Stimulated activated CD4-positive, alpha-beta T cell treated with anti-CD3 and anti-CD28 coated beads, Interleukin-2, amount 100 ng/mL, for 4 hours (primary cell): ENCODE measurements at regions not wholly inside any gene's neighbourhood (a gene's known extent, or its start where the extent isn't known, plus 50 kb on each side); places are given as distances from the start of the nearest gene placed in this dataset.

ENCODE experiments used
- DNase-seq: peaks from one replicate; pipeline ENCODE4 v3.0.0-alpha.2; 2020; ENCODE audit warnings: low read depth

DNA sequence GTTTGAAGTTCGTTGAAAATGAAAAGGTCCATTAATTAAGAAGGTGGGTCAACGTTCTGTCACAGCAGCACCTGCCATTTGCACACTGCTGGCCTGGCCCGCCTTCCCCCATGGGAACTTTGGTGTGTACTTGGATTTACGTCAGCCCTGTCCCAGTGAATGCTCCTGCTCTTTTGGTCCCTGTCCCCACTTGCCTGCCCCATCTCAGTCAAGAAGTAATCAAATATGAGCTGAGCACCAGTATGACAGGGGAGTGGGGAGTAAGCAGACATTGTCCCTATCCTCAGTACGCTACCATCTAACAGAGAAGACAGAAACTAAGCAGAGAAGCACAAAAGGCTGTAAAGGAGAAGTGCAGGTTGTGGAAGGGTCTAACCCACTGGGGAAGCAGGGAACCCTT lies 65.1 kb downstream of the SLC4A3 start:
- no peak for DNase-seq

DNA sequence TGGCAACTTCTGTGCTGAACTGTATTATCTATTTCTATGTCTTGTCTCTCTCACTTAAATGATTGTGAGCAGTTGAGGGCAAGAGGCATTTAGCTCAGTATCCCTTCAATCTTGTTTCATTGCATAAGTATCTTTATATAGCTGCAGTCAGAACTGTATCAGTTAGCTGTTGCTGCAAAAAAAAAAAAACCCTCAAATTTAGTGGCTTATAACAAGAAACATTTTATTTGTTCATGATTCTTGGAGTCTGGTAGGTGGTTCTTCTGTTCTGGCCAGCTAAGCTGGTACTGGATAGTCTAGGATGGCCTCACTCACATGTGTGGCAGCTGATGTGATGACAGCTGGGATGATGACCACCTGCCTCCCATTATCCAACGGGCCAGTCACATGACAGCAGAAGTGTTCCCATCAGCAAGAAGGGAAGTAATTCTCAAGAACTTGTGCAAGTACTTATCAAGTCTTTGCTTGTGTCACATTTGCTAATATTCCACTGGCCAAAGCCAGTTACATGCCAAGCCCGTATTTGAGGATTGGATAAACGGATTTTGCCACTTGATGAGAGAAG lies 67.8 kb downstream of the SLC4A3 start:
- no peak for DNase-seq

GRCh38 chr2:219697811-219698747 lies 70.6 kb downstream of the SLC4A3 start:
- no peak for DNase-seq

- DNase-seq, result no peak
These were observed 71.5 kb downstream of the SLC4A3 start for GRCh38 chr2:219698748-219699439.

GRCh38 chr2:219699440-219699821 lies 72.0 kb downstream of the SLC4A3 start:
- DNase-seq, result no peak

- DNase-seq, result no peak
These were observed 74.6 kb downstream of the SLC4A3 start for GRCh38 chr2:219701847-219702634.

- no peak for DNase-seq
These were observed 75.5 kb downstream of the SLC4A3 start for GRCh38 chr2:219702796-219703545.

DNA sequence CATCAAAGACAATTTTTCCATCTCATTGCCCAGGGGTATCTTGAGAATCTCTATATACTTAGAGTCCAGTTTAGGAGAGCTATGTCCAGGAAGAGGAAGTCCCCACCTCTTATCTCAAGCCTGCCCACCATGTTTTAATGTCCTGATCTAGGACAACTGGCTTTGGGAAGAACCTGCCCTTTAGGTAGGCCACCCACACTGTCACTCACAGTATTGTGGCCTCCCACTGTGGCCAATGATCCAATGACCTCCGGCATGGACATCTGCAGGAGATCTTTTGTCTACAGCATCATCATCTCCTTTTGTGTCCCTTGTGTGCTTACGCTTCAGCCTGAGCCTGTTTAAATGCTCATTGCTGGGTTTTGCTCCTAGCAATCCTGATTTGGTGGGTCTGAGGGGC lies 77.4 kb downstream of the SLC4A3 start:
- no peak for DNase-seq

DNA sequence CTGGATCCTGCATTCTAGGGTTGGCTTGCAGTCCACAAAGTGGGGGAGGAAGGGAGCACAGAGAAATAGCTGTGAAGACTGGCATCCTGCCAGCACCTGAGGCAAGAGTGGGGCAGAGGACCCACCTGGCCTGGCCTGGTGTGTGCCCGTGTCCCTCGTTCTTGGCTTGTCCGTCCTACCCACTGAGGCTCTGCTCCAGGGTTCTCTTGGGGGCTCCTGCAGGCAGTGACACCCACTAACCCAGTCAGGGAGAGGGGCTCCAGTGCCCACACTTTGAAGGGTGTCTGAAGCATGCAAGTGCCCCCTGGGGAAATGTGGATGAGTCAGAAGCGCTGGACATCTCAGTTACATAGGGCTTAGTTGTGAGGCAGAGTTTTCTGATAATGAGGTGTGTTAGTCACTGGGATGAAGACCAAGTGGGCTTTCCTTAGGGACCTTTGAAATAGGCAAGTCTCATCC lies 79.4 kb downstream of the SLC4A3 start:
- no peak for DNase-seq

DNA sequence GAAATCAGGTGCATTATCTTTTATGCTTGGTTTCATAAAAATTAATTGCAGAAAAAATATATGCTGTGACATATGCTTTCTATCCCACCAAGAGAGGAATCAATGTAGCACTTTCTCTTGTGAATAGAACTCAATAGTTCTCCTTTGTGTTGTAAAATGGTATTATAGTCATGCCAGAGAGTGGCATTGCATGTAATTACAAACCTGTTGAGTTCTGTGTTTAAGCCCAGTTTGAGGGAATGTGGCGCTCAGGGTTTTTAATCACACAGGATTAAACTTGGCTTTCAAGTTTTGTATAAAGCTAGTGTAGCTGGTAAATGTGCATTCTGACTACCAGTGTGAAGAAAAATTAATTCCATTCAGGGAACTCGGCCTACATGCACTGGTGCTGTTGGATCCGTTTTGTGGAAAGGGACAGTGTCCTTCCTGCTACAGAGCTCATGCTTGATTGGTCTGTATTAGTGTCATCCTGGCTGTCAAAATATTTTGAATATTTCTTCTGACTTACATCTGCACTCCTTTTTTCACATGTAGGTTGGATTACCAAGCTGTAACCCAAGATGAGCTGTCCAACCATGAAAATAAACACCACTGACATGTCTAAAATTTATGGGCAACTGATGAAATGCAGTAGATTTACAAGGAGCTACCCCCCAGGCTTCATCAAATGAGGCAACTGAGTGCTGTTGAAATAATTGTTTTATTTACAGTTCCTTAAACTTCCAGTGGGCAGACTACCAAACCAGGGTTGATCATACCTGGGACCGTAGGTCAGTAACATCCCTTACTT lies 80.3 kb downstream of the SLC4A3 start:
- DNase-seq, result no peak

DNA sequence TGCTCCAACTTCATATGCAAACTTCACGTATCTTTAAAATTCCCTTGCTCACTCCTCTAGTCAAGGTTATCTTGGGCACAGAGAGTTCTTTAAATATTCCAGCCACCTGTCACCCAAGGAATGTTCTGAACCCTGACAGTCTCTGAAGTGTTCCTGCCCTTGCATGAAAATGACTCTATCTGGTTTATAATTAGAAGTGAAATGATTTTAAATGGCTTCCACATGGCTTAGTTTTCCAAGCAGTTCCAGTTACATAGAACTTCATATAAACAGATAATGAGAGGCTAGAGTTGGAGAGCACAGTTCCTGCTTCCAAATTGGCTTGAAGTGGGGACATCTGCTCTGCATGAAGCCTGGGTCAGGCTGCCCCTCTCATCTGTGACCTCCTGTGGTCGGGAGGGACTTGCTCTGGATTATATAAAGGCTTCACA lies 81.9 kb downstream of the SLC4A3 start:
- no peak for DNase-seq

- no peak for DNase-seq
These were observed 85.7 kb downstream of the SLC4A3 start for GRCh38 chr2:219713110-219713509.

GRCh38 chr2:219714681-219715400 lies 87.4 kb downstream of the SLC4A3 start:
- no peak for DNase-seq

GRCh38 chr2:219718066-219718465 lies 90.6 kb downstream of the SLC4A3 start:
- DNase-seq, result no peak

DNA sequence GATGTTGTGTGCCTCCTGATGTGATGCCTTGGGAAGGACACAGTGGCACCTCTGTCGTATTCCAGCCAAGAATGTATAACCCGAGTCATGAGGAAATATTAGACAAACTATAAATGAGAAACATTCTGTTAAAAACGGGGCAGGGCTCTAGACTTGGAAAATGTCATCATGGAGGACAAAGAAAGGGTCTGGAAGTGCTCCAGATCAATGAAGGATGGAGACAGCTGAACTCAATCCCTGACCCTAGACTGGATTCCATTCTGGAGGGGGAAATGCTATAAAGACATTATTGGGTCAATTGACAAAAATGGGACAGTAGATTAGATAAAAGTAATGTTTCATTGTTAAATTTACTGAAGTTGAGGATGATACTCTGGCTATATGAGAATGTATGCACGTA lies 92.1 kb downstream of the SLC4A3 start:
- no peak for DNase-seq

GRCh38 chr2:219720956-219721355 lies 93.5 kb downstream of the SLC4A3 start:
- no peak for DNase-seq

DNA sequence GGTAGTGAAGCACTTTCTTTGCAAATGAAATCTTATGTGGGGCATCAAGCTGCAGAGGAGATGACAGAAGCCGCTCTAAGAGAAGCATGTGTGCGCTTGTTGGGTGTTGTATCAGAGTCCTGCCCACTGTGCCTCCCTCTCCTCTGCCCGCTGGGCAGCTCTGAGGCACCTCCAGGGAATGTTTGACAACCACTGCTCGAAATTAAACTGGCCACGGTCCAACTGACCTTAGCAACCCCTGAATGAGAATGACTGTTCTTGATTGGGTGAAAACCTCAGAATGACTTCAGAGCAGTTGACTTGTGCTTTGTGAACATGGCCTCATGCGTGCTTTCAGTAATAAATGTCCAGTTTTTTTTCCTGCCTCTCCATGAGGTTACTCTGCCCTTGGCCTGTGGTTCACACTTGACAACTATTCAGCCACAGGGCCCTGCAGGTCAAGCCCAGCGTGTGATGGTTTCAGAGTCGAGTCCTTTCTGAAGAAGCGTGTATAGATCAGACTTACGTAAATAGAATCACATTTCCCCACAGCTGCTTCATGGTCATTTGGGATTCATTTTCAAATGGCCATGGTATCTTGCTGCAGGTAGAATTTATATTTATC lies 94.9 kb downstream of the SLC4A3 start:
- DNase-seq, result no peak

GRCh38 chr2:219723311-219723710 lies 95.9 kb downstream of the SLC4A3 start:
- DNase-seq, result no peak

DNA sequence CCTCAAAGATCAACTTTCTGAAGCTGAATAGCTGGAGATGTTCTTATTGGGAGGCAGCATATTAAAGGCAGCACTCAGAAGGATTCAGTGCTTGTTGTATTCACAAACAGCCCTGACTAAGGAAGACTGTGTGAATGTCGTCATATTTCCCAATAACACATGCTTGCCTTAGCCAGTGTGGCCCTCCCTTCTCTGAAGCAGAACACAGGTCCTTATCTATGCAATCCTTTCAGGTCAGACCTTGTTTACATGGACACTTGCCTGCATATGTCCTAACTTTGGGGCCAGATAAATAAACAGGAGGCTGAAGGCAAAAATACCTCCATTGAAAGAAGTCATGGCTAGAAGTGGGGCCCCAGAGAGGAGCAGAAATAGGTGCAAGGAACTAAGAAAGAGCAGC lies 97.2 kb downstream of the SLC4A3 start:
- DNase-seq, result no peak
